ENCODE measurements at regions not wholly inside any gene's neighbourhood (a gene's known extent, or its start where the extent isn't known, plus 50 kb on each side); places are given as distances from the start of the nearest gene placed in this dataset.

GRCh38 chr9:28921857-28922500 lies 1348.7 kb upstream of the C9orf72 start:
- Histone ChIP-seq H3K4me2 (ENCODE audit: low read length) (no peak overlapping the region), H3K9ac (ENCODE audit: low read length) (no peak overlapping the region), H2AFZ (ENCODE audit: low read depth, low read length) (no peak overlapping the region), H3K36me3 (replicated peaks; ENCODE audit: low read depth, low read length) (no peaks in the 10 kb centered on the region), H4K20me1 (ENCODE audit: insufficient read depth, low read length) (no peaks in the 10 kb centered on the region), H3K27ac (ENCODE audit: low read length) (no peak overlapping the region), H3K27me3 (ENCODE audit: low read depth, low read length) (no peaks in the 10 kb centered on the region), H3K9me3 (ENCODE audit: insufficient read depth, low read length) (no peaks in the 10 kb centered on the region), H3K79me2 (ENCODE audit: low read length) (no peaks in the 10 kb centered on the region), H3K4me3 (ENCODE audit: low read length) (no peak overlapping the region), H3K4me1 (ENCODE audit: low read length) (no peaks in the 10 kb centered on the region)
- TF ChIP-seq CTCF (IDR thresholded peaks at IDR 0.05; ENCODE audit: low read depth, low read length) (no peak), EZH2phosphoT487 (IDR thresholded peaks at IDR 0.05; ENCODE audit: low read depth) (no peak)

GRCh38 chr9:28922891-28923290 lies 1349.6 kb upstream of the C9orf72 start:
- no peak overlapping the region for H3K27ac ChIP-seq (ENCODE audit: low read length)
- H3K79me2 ChIP-seq (ENCODE audit: low read length): no peaks in the 10 kb centered on the region
- H2AFZ ChIP-seq (ENCODE audit: low read depth, low read length): no peak overlapping the region
- no peaks in the 10 kb centered on the region for H3K27me3 ChIP-seq (ENCODE audit: low read depth, low read length)
- H3K36me3 ChIP-seq (replicated peaks; ENCODE audit: low read depth, low read length): no peaks in the 10 kb centered on the region
- no peaks in the 10 kb centered on the region for H3K9me3 ChIP-seq (ENCODE audit: insufficient read depth, low read length)
- no peak overlapping the region for H3K9ac ChIP-seq (ENCODE audit: low read length)
- TF ChIP-seq CTCF (IDR thresholded peaks at IDR 0.05; ENCODE audit: low read depth, low read length): no peak
- TF ChIP-seq EZH2phosphoT487 (IDR thresholded peaks at IDR 0.05; ENCODE audit: low read depth): no peak
- H4K20me1 ChIP-seq (ENCODE audit: insufficient read depth, low read length): no peaks in the 10 kb centered on the region
- H3K4me3 ChIP-seq (ENCODE audit: low read length): no peak overlapping the region
- H3K4me2 ChIP-seq (ENCODE audit: low read length): no peak overlapping the region
- no peaks in the 10 kb centered on the region for H3K4me1 ChIP-seq (ENCODE audit: low read length)

DNA sequence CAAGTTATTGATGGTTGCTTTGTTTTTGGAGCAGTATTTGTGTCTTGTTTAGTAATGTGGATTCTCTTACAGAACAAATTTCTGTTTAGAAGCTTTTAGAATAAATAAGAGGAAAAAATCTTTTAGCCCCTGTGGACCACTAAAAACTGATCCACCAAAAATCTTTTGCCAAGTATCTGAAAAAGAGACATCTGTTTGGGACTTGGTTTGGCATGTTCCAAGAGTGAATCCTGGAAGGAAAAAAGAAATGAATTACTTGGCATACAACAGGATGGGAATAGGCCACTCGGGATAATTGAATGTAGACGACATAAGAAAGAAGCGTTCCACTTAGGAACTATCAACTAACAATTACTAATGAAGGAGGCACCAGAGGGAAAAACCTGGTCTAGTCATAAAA lies 1350.1 kb upstream of the C9orf72 start:
- Histone ChIP-seq H3K9me3 (ENCODE audit: insufficient read depth, low read length) (no peaks in the 10 kb centered on the region), H3K27ac (ENCODE audit: low read length) (no peak overlapping the region), H3K9ac (ENCODE audit: low read length) (no peak overlapping the region), H3K79me2 (ENCODE audit: low read length) (no peaks in the 10 kb centered on the region), H3K4me2 (ENCODE audit: low read length) (no peak overlapping the region), H3K4me3 (ENCODE audit: low read length) (no peak overlapping the region), H3K4me1 (ENCODE audit: low read length) (no peaks in the 10 kb centered on the region), H3K36me3 (replicated peaks; ENCODE audit: low read depth, low read length) (no peaks in the 10 kb centered on the region), H4K20me1 (ENCODE audit: insufficient read depth, low read length) (no peaks in the 10 kb centered on the region), H2AFZ (ENCODE audit: low read depth, low read length) (no peak overlapping the region), H3K27me3 (ENCODE audit: low read depth, low read length) (no peaks in the 10 kb centered on the region)
- no peak for TF ChIP-seq CTCF (IDR thresholded peaks at IDR 0.05; ENCODE audit: low read depth, low read length)
- TF ChIP-seq EZH2phosphoT487 (IDR thresholded peaks at IDR 0.05; ENCODE audit: low read depth): no peak

GRCh38 chr9:28925157-28925556 lies 1351.9 kb upstream of the C9orf72 start:
- Histone ChIP-seq H3K9ac (ENCODE audit: low read length) (no peak overlapping the region), H3K4me3 (ENCODE audit: low read length) (no peak overlapping the region), H3K36me3 (replicated peaks; ENCODE audit: low read depth, low read length) (no peaks in the 10 kb centered on the region), H3K27me3 (ENCODE audit: low read depth, low read length) (no peaks in the 10 kb centered on the region), H3K27ac (ENCODE audit: low read length) (no peak overlapping the region), H3K4me2 (ENCODE audit: low read length) (no peak overlapping the region), H3K4me1 (ENCODE audit: low read length) (no peaks in the 10 kb centered on the region), H4K20me1 (ENCODE audit: insufficient read depth, low read length) (no peaks in the 10 kb centered on the region), H3K9me3 (ENCODE audit: insufficient read depth, low read length) (no peaks in the 10 kb centered on the region), H3K79me2 (ENCODE audit: low read length) (no peaks in the 10 kb centered on the region), H2AFZ (ENCODE audit: low read depth, low read length) (no peak overlapping the region)
- TF ChIP-seq CTCF (IDR thresholded peaks at IDR 0.05; ENCODE audit: low read depth, low read length) (no peak), EZH2phosphoT487 (IDR thresholded peaks at IDR 0.05; ENCODE audit: low read depth) (no peak)
